ENCODE measurements at regions not wholly inside any gene's neighbourhood (a gene's known extent, or its start where the extent isn't known, plus 50 kb on each side); places are given as distances from the start of the nearest gene placed in this dataset.
A peak's percentile ranks its signal among the peaks of the same experiment; 100 is the strongest.
"Not testable (repeated sequence)": the region's sequence is repeated elsewhere in the genome, so short reads cannot be mapped to it uniquely, and the experiment has no call there.

GRCh38 chr3:110001905-110002304 lies 664.6 kb upstream of the DPPA4 start:
- DNase-seq (ENCODE audit: low spot score), result not testable (repeated sequence)

- no peak for DNase-seq (ENCODE audit: low spot score)
These were observed 669.6 kb upstream of the DPPA4 start for GRCh38 chr3:110006913-110007312.

GRCh38 chr3:110015231-110015963 lies 678.1 kb upstream of the DPPA4 start:
- peak; percentile 8 for DNase-seq (ENCODE audit: low spot score)

- no peak for DNase-seq (ENCODE audit: low spot score)
These were observed 679.0 kb upstream of the DPPA4 start for GRCh38 chr3:110016235-110016815.

- no peak for DNase-seq (ENCODE audit: low spot score)
These were observed 680.0 kb upstream of the DPPA4 start for GRCh38 chr3:110017304-110017703.

GRCh38 chr3:110021659-110022058 lies 684.3 kb upstream of the DPPA4 start:
- no peak for DNase-seq (ENCODE audit: low spot score)

- DNase-seq (ENCODE audit: low spot score), result not testable (repeated sequence)
These were observed 685.7 kb upstream of the DPPA4 start for GRCh38 chr3:110023022-110023421.

GRCh38 chr3:110026421-110026820 lies 689.1 kb upstream of the DPPA4 start:
- no peak for DNase-seq (ENCODE audit: low spot score)

- no peak for DNase-seq (ENCODE audit: low spot score)
These were observed 690.2 kb upstream of the DPPA4 start for GRCh38 chr3:110027446-110028080.

- no peak for DNase-seq (ENCODE audit: low spot score)
These were observed 694.6 kb upstream of the DPPA4 start for GRCh38 chr3:110031975-110032374.

- DNase-seq (ENCODE audit: low spot score), result no peak
These were observed 722.1 kb upstream of the DPPA4 start for GRCh38 chr3:110059431-110059830.

GRCh38 chr3:110062716-110063115 lies 725.4 kb upstream of the DPPA4 start:
- DNase-seq (ENCODE audit: low spot score), result no peak

GRCh38 chr3:110063178-110063577 lies 725.8 kb upstream of the DPPA4 start:
- DNase-seq (ENCODE audit: low spot score), result no peak

GRCh38 chr3:110066206-110066605 lies 728.9 kb upstream of the DPPA4 start:
- DNase-seq (ENCODE audit: low spot score), result no peak

- DNase-seq (ENCODE audit: low spot score), result no peak
These were observed 730.2 kb upstream of the DPPA4 start for GRCh38 chr3:110067527-110067926.

- no peak for DNase-seq (ENCODE audit: low spot score)
These were observed 732.4 kb upstream of the DPPA4 start for GRCh38 chr3:110069761-110070160.

- no peak for DNase-seq (ENCODE audit: low spot score)
These were observed 733.0 kb upstream of the DPPA4 start for GRCh38 chr3:110070161-110070916.

GRCh38 chr3:110074095-110074494 lies 736.7 kb upstream of the DPPA4 start:
- no peak for DNase-seq (ENCODE audit: low spot score)

GRCh38 chr3:110077093-110077492 lies 739.7 kb upstream of the DPPA4 start:
- DNase-seq (ENCODE audit: low spot score), result no peak

GRCh38 chr3:110093411-110093810 lies 756.1 kb upstream of the DPPA4 start:
- no peak for DNase-seq (ENCODE audit: low spot score)

GRCh38 chr3:110093812-110094401 lies 756.6 kb upstream of the DPPA4 start:
- no peak for DNase-seq (ENCODE audit: low spot score)

GRCh38 chr3:110099711-110100110 lies 762.4 kb upstream of the DPPA4 start:
- no peak for DNase-seq (ENCODE audit: low spot score)
